Trophoblast cell (in vitro differentiated cells and primary cell): ENCODE measurements at regions not wholly inside any gene's neighbourhood (a gene's known extent, or its start where the extent isn't known, plus 50 kb on each side); places are given as distances from the start of the nearest gene placed in this dataset.

Experiments
- DNase-seq, 2 donors: peaks; one replicate each; pipeline ENCODE4 v3.0.0-alpha.2; 2016
- H2AFZ ChIP-seq: 2 replicates; pipeline ENCODE4 v1.6.1; 2013; ENCODE audit warnings: low read length, moderate library complexity, mild to moderate bottlenecking; ENCODE audit not compliant: insufficient read depth, poor library complexity
- H2AK5ac ChIP-seq: 2 replicates; pipeline ENCODE4 v1.6.1; 2013; ENCODE audit warnings: mild to moderate bottlenecking, low read length
- H2BK120ac ChIP-seq: 2 replicates; pipeline ENCODE4 v1.6.1; 2013; ENCODE audit warnings: low read length, mild to moderate bottlenecking, moderate library complexity; ENCODE audit not compliant: insufficient read depth, poor library complexity
- H2BK12ac ChIP-seq: 2 replicates; pipeline ENCODE4 v1.6.1; 2013; ENCODE audit warnings: mild to moderate bottlenecking, low read length, moderate library complexity
- H2BK5ac ChIP-seq: 2 replicates; pipeline ENCODE4 v1.6.1; 2013; ENCODE audit warnings: low read length, low read depth, moderate library complexity, mild to moderate bottlenecking; ENCODE audit not compliant: poor library complexity
- H3K14ac ChIP-seq: 2 replicates; pipeline ENCODE4 v1.6.1; 2013; ENCODE audit warnings: mild to moderate bottlenecking, low read length
- H3K18ac ChIP-seq: 2 replicates; pipeline ENCODE4 v1.6.1; 2013; ENCODE audit warnings: mild to moderate bottlenecking, low read length
- H3K23ac ChIP-seq: 2 replicates; pipeline ENCODE4 v1.6.1; 2013; ENCODE audit warnings: low read length
- H3K27ac ChIP-seq: 2 replicates; pipeline ENCODE4 v1.5.1; 2013; ENCODE audit warnings: low read depth, mild to moderate bottlenecking, inconsistent platforms, low read length, moderate library complexity
- H3K27me3 ChIP-seq: 2 replicates; pipeline ENCODE4 v1.6.1; 2013; ENCODE audit warnings: inconsistent platforms, mild to moderate bottlenecking, low read length, moderate library complexity; ENCODE audit not compliant: insufficient read depth
- H3K36me3 ChIP-seq, 2 experiments: 1 replicate in 1 of 2; 2 replicates in 1 of 2; pipeline ENCODE4 v1.6.1; 2013; ENCODE audit warnings: low read length in 2 of 2, mild to moderate bottlenecking in 2 of 2, moderate library complexity in 1 of 2; ENCODE audit not compliant: insufficient read depth in 2 of 2, control insufficient read depth in 1 of 2
- H3K4ac ChIP-seq: 2 replicates; pipeline ENCODE4 v1.6.1; 2013; ENCODE audit warnings: low read depth, mild to moderate bottlenecking, low read length, moderate library complexity
- H3K4me1 ChIP-seq, 2 experiments: 1 replicate in 1 of 2; 2 replicates in 1 of 2; pipeline ENCODE4 v1.6.1; 2013; ENCODE audit warnings: low read length in 2 of 2, mild to moderate bottlenecking in 2 of 2, moderate library complexity in 1 of 2; ENCODE audit not compliant: insufficient read depth in 2 of 2, control insufficient read depth in 1 of 2
- H3K4me2 ChIP-seq: 2 replicates; pipeline ENCODE4 v1.6.1; 2013; ENCODE audit warnings: inconsistent platforms, mild to moderate bottlenecking, low read length, moderate library complexity
- H3K4me3 ChIP-seq: 2 replicates; pipeline ENCODE4 v1.5.1; 2013; ENCODE audit warnings: mild to moderate bottlenecking, low read depth, low read length, inconsistent platforms
- H3K79me1 ChIP-seq: one replicate; pipeline ENCODE4 v1.6.1; 2013; ENCODE audit warnings: low read length
- H3K79me2 ChIP-seq: 2 replicates; pipeline ENCODE4 v1.6.1; 2013; ENCODE audit warnings: low read length, mild to moderate bottlenecking; ENCODE audit not compliant: control insufficient read depth, insufficient read depth, poor library complexity
- H3K9ac ChIP-seq: 2 replicates; pipeline ENCODE4 v1.6.1; 2013; ENCODE audit warnings: mild to moderate bottlenecking, low read length
- H3K9me3 ChIP-seq: 2 replicates; pipeline ENCODE4 v1.6.1; 2013; ENCODE audit warnings: low read depth, mild to moderate bottlenecking, control low read depth, inconsistent platforms, low read length; ENCODE audit not compliant: insufficient read depth
- H4K12ac ChIP-seq: 2 replicates; pipeline ENCODE4 v1.6.1; 2013; ENCODE audit warnings: low read depth, mild to moderate bottlenecking, low read length, moderate library complexity
- H4K8ac ChIP-seq: 2 replicates; pipeline ENCODE4 v1.6.1; 2013; ENCODE audit warnings: low read depth, mild to moderate bottlenecking, low read length, moderate library complexity
- H4K91ac ChIP-seq: one replicate; pipeline ENCODE4 v1.6.1; 2013; ENCODE audit warnings: low read depth, mild to moderate bottlenecking, low read length, moderate library complexity
- WGBS: extraction: QIAGEN DNeasy Blood & Tissue Kit; methylation state at CpG from one replicate; pipeline ENCODE4 v1.1.7; 2013; ENCODE audit warnings: missing lambda C conversion rate; ENCODE audit not compliant: insufficient read length, insufficient coverage; ENCODE audit errors: extremely low coverage; 5-methylcytosine and 5-hydroxymethylcytosine counted together

- Histone ChIP-seq H3K14ac (no peak overlapping the region), H3K27me3 (no peaks in the 10 kb centered on the region), H3K79me2 (no peaks in the 10 kb centered on the region), H3K4me1 (peaks cover 14 to 16% of the 10 kb centered on the region in 2 experiments), H3K79me1 (no peaks in the 10 kb centered on the region), H2BK120ac (no peak overlapping the region), H2AFZ (no peak overlapping the region), H4K91ac (no peak overlapping the region), H3K4ac (no peak overlapping the region), H4K8ac (no peak overlapping the region), H3K18ac (no peak overlapping the region), H2BK12ac (no peak overlapping the region), H2BK5ac (no peak overlapping the region), H3K27ac (no peak overlapping the region), H3K4me2 (no peak overlapping the region), H3K4me3 (no peak overlapping the region), H3K36me3 (no peaks in the 10 kb centered on the region), H3K9ac (no peak overlapping the region), H3K23ac (no peak overlapping the region), H2AK5ac (no peak overlapping the region), H4K12ac (no peak overlapping the region), H3K9me3 (peaks cover 1% of the 10 kb centered on the region)
- no peak for DNase-seq
- no CpG with 5 or more reads among the region's 10 CpGs for WGBS
Observed at GRCh38 chr2:128410035-128410757, 91.5 kb upstream of the HS6ST1 start.

- Histone ChIP-seq H2AK5ac (no peak overlapping the region), H4K91ac (no peak overlapping the region), H2BK12ac (no peak overlapping the region), H3K27ac (no peak overlapping the region), H3K18ac (no peak overlapping the region), H3K9me3 (peaks cover 1% of the 10 kb centered on the region), H3K4me2 (no peak overlapping the region), H3K79me1 (no peaks in the 10 kb centered on the region), H2BK120ac (no peak overlapping the region), H4K12ac (no peak overlapping the region), H3K14ac (no peak overlapping the region), H4K8ac (no peak overlapping the region), H3K9ac (no peak overlapping the region), H2BK5ac (no peak overlapping the region), H3K4me1 (peaks cover 14 to 16% of the 10 kb centered on the region in 2 experiments), H3K36me3 (no peaks in the 10 kb centered on the region), H2AFZ (no peak overlapping the region), H3K23ac (no peak overlapping the region), H3K4me3 (no peak overlapping the region), H3K4ac (no peak overlapping the region), H3K27me3 (no peaks in the 10 kb centered on the region), H3K79me2 (no peaks in the 10 kb centered on the region)
- DNase-seq, result no peak
- WGBS, result no CpG with 5 or more reads among the region's 8 CpGs
Observed at GRCh38 chr2:128410758-128411215, 92.1 kb upstream of the HS6ST1 start.

- no peak overlapping the region for H3K14ac ChIP-seq
- H3K23ac ChIP-seq, result no peak overlapping the region
Observed at GRCh38 chr2:128411431-128411830, 92.8 kb upstream of the HS6ST1 start.

GRCh38 chr2:128412181-128412871 is 93.7 kb upstream of the HS6ST1 start:
- no peak overlapping the region for H2AK5ac ChIP-seq
- no peak overlapping the region for H4K12ac ChIP-seq
- H3K27me3 ChIP-seq, result no peaks in the 10 kb centered on the region
- peaks cover 1% of the 10 kb centered on the region for H3K9me3 ChIP-seq
- H3K4me2 ChIP-seq, result no peak overlapping the region
- no peak overlapping the region for H3K4ac ChIP-seq
- H2BK12ac ChIP-seq, result no peak overlapping the region
- H3K18ac ChIP-seq, result no peak overlapping the region
- H3K14ac ChIP-seq, result no peak overlapping the region
- no peak for DNase-seq
- H4K8ac ChIP-seq, result no peak overlapping the region
- H4K91ac ChIP-seq, result no peak overlapping the region
- H3K23ac ChIP-seq, result no peak overlapping the region
- H3K79me1 ChIP-seq, result no peaks in the 10 kb centered on the region
- H3K36me3 ChIP-seq, result no peaks in the 10 kb centered on the region
- H3K9ac ChIP-seq, result no peak overlapping the region
- no peaks in the 10 kb centered on the region for H3K79me2 ChIP-seq
- H2BK5ac ChIP-seq, result no peak overlapping the region
- no peak overlapping the region for H3K27ac ChIP-seq
- no peak overlapping the region for H2BK120ac ChIP-seq
- no peak overlapping the region for H3K4me3 ChIP-seq
- no CpG with 5 or more reads among the region's 7 CpGs for WGBS
- peaks cover 14 to 16% of the 10 kb centered on the region in 2 experiments for H3K4me1 ChIP-seq
- no peak overlapping the region for H2AFZ ChIP-seq

More at GRCh38 chr2:128411431-128411830, 92.8 kb upstream of the HS6ST1 start:
- no peaks in the 10 kb centered on the region for H3K36me3 ChIP-seq
- H3K9ac ChIP-seq, result no peak overlapping the region
- H2AFZ ChIP-seq, result no peak overlapping the region
- H4K91ac ChIP-seq, result no peak overlapping the region
- no peak overlapping the region for H3K4ac ChIP-seq
- no peak overlapping the region for H3K4me2 ChIP-seq
- H3K27me3 ChIP-seq, result no peaks in the 10 kb centered on the region
- no CpG with 5 or more reads among the region's 9 CpGs for WGBS
- no peak overlapping the region for H4K8ac ChIP-seq
- H4K12ac ChIP-seq, result no peak overlapping the region
- DNase-seq, result no peak
- no peaks in the 10 kb centered on the region for H3K79me2 ChIP-seq
- no peaks in the 10 kb centered on the region for H3K79me1 ChIP-seq
- H3K27ac ChIP-seq, result no peak overlapping the region
- H3K4me1 ChIP-seq, result peaks cover 14 to 16% of the 10 kb centered on the region in 2 experiments
- peaks cover 1% of the 10 kb centered on the region for H3K9me3 ChIP-seq
- H2BK5ac ChIP-seq, result no peak overlapping the region
- H2BK120ac ChIP-seq, result no peak overlapping the region
- no peak overlapping the region for H2BK12ac ChIP-seq
- H3K4me3 ChIP-seq, result no peak overlapping the region
- no peak overlapping the region for H3K18ac ChIP-seq
- no peak overlapping the region for H2AK5ac ChIP-seq
